ENCODE measurements at regions not wholly inside any gene's neighbourhood (a gene's known extent, or its start where the extent isn't known, plus 50 kb on each side); places are given as distances from the start of the nearest gene placed in this dataset.

DNA sequence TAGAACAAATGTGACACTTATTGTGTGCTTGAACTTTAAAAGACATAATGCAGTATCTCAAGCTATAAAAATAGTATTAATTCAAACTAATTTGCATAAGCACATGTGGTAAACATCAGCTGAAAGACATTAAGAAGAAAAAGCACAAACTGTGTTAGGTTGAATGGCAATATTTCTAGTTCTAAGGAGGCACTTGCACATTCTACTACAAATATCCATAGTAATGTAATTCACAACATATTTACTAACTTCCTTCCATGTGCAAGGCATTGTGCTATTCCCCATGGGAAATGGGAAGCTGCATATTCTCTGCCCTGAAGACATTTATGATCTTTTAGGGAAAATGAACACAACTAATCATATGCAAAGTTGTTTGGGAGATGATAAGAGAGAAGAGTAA lies 80.2 kb upstream of the SLC13A1 start (continued):
- TF ChIP-seq, protein P1, sequence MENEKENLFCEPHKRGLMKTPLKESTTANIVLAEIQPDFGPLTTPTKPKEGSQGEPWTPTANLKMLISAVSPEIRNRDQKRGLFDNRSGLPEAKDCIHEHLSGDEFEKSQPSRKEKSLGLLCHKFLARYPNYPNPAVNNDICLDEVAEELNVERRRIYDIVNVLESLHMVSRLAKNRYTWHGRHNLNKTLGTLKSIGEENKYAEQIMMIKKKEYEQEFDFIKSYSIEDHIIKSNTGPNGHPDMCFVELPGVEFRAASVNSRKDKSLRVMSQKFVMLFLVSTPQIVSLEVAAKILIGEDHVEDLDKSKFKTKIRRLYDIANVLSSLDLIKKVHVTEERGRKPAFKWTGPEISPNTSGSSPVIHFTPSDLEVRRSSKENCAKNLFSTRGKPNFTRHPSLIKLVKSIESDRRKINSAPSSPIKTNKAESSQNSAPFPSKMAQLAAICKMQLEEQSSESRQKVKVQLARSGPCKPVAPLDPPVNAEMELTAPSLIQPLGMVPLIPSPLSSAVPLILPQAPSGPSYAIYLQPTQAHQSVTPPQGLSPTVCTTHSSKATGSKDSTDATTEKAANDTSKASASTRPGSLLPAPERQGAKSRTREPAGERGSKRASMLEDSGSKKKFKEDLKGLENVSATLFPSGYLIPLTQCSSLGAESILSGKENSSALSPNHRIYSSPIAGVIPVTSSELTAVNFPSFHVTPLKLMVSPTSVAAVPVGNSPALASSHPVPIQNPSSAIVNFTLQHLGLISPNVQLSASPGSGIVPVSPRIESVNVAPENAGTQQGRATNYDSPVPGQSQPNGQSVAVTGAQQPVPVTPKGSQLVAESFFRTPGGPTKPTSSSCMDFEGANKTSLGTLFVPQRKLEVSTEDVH (IDR thresholded peaks at IDR 0.05; ENCODE audit: low read depth, partially characterized antibody): no peak
- TF ChIP-seq POU2F2 (IDR thresholded peaks at IDR 0.05; ENCODE audit: borderline replicate concordance, low read depth, low read length): no peak
- TF ChIP-seq MEF2B (IDR thresholded peaks at IDR 0.05; ENCODE audit: partially characterized antibody, poor library complexity, severe bottlenecking): no peak
- TF ChIP-seq GATAD2B (conservative IDR thresholded peaks at IDR 0.05; ENCODE audit: low read depth): no peak
- TF ChIP-seq NFIC (IDR thresholded peaks at IDR 0.05; ENCODE audit: low read depth, low read length): no peak
- no peak for TF ChIP-seq MTA2 (IDR thresholded peaks at IDR 0.05; ENCODE audit: low read depth)
- no peak for TF ChIP-seq IKZF2 (IDR thresholded peaks at IDR 0.05)
- no peak for TF ChIP-seq SIX5 (IDR thresholded peaks at IDR 0.05; ENCODE audit: low read depth, low read length, severe bottlenecking)
- TF ChIP-seq YBX1 (IDR thresholded peaks at IDR 0.05): no peak

DNA sequence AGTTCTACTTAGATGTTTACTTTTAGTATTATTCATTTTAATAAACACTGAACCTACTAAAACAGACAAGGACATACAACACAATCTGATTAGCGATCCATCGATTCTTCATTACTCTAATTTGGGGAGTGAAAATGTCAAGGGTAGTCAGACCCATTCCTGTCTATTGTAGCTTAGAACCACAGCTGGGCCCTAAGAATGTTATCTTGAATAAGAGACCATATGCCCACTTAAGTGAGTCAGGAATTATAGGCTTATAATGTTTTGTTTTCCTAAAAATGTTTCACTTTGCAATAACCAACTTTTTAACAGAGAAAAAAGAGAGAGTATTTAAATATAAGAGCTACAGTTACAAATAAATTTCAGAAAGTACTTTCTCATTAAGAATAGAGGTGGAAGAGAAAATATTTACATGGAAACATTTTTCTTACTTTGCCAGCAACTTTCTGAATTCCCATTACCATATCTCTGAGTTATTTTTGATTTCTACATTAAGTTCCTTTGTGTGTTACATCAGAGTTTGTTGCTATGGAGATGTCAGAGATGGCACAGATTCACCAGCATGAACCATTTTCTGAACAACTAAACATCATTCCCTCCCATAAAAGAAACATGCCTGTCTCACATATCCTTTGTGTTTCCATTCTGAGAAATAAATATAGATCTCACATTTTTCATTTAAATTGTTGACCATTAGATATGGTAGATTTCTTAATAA lies 75.4 kb upstream of the SLC13A1 start:
- Histone ChIP-seq H3K27me3 (replicated peaks in 1 of 2; ENCODE audit: control insufficient read depth in 2 of 2, insufficient read depth in 2 of 2, low read length in 1 of 2) (no peaks in the 10 kb centered on the region), H3K4me2 (ENCODE audit: control insufficient read depth, insufficient read depth) (no peak overlapping the region), H3K79me2 (ENCODE audit: control insufficient read depth, insufficient read depth, low read length) (no peaks in the 10 kb centered on the region), H3K36me3 (ENCODE audit: control insufficient read depth in 2 of 2, insufficient read depth in 2 of 2, low read length in 1 of 2) (no peaks in the 10 kb centered on the region), H3K9me3 (replicated peaks; ENCODE audit: control insufficient read depth, insufficient read depth, low read length) (no peaks in the 10 kb centered on the region), H3K4me1 (ENCODE audit: control insufficient read depth, insufficient read depth, low read length) (no peaks in the 10 kb centered on the region), H3K4me3 (no peak overlapping the region), H3K9ac (ENCODE audit: control insufficient read depth, insufficient read depth, low read length) (no peak overlapping the region), H2AFZ (ENCODE audit: control insufficient read depth, low read depth, low read length) (no peak overlapping the region), H3K27ac (ENCODE audit: control insufficient read depth, insufficient read depth) (no peak overlapping the region), H4K20me1 (ENCODE audit: control insufficient read depth, insufficient read depth) (no peaks in the 10 kb centered on the region)
- SMC1A ChIA-PET (ENCODE audit: uncharacterized antibody, unreplicated experiment): interaction anchor here (0.6 kb wide), 1 partner anchor 224 kb away, joined by 3 read pairs; no protein-coding TSS in a partner anchor
- 92% methylated on average over 2 of the region's 2 CpGs for WGBS (ENCODE audit: insufficient coverage, insufficient replicate concordance, low lambda C conversion rate, missing lambda C conversion rate)
- CTCF ChIA-PET: no interaction called here
- DNase-seq (ENCODE audit: low read depth, low spot score) (no peak), ATAC-seq (no peak), FAIRE-seq (no peak)
- POLR2A ChIA-PET: no interaction called here
- RAD21 ChIA-PET (ENCODE audit: unreplicated experiment): no interaction called here
- intact Hi-C loops (cut with micrococcal nuclease; ENCODE audit: unreplicated experiment): no loop called here
- in situ Hi-C loops (cut with MboI): no loop called here
- BruUV-seq (replicated peaks): no TSS peak
- no peak for TF ChIP-seq MYB (IDR thresholded peaks at IDR 0.05; ENCODE audit: borderline replicate concordance, low read depth, low read length)
- no peak for TF ChIP-seq ESRRA (IDR thresholded peaks at IDR 0.05; ENCODE audit: low read length)
- TF ChIP-seq NRF1 (conservative IDR thresholded peaks at IDR 0.05; ENCODE audit: low read depth, low read length): no peak
- TF ChIP-seq EGR1 (IDR thresholded peaks at IDR 0.05; ENCODE audit: borderline replicate concordance in 1 of 2, low read depth in 2 of 2, low read length in 2 of 2): no peak
- no peak for TF ChIP-seq CHD2 (IDR thresholded peaks at IDR 0.05; ENCODE audit: borderline replicate concordance, low read depth, low read length)
- TF ChIP-seq IRF4 (IDR thresholded peaks at IDR 0.05; ENCODE audit: low read depth, low read length): no peak
- TF ChIP-seq, protein P2, sequence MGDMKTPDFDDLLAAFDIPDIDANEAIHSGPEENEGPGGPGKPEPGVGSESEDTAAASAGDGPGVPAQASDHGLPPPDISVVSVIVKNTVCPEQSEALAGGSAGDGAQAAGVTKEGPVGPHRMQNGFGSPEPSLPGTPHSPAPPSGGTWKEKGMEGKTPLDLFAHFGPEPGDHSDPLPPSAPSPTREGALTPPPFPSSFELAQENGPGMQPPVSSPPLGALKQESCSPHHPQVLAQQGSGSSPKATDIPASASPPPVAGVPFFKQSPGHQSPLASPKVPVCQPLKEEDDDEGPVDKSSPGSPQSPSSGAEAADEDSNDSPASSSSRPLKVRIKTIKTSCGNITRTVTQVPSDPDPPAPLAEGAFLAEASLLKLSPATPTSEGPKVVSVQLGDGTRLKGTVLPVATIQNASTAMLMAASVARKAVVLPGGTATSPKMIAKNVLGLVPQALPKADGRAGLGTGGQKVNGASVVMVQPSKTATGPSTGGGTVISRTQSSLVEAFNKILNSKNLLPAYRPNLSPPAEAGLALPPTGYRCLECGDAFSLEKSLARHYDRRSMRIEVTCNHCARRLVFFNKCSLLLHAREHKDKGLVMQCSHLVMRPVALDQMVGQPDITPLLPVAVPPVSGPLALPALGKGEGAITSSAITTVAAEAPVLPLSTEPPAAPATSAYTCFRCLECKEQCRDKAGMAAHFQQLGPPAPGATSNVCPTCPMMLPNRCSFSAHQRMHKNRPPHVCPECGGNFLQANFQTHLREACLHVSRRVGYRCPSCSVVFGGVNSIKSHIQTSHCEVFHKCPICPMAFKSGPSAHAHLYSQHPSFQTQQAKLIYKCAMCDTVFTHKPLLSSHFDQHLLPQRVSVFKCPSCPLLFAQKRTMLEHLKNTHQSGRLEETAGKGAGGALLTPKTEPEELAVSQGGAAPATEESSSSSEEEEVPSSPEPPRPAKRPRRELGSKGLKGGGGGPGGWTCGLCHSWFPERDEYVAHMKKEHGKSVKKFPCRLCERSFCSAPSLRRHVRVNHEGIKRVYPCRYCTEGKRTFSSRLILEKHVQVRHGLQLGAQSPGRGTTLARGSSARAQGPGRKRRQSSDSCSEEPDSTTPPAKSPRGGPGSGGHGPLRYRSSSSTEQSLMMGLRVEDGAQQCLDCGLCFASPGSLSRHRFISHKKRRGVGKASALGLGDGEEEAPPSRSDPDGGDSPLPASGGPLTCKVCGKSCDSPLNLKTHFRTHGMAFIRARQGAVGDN (IDR thresholded peaks at IDR 0.05): no peak
